NCI-H187 (cell line): ENCODE measurements at regions not wholly inside any gene's neighbourhood (a gene's known extent, or its start where the extent isn't known, plus 50 kb on each side); places are given as distances from the start of the nearest gene placed in this dataset.
"Not testable (repeated sequence)": the region's sequence is repeated elsewhere in the genome, so short reads cannot be mapped to it uniquely, and the experiment has no call there.

Experiments used
- DNase-seq, 2 experiments: peaks; one replicate each; lab custom pipeline; 2025; lab: John Stamatoyannopoulos, UW

DNA sequence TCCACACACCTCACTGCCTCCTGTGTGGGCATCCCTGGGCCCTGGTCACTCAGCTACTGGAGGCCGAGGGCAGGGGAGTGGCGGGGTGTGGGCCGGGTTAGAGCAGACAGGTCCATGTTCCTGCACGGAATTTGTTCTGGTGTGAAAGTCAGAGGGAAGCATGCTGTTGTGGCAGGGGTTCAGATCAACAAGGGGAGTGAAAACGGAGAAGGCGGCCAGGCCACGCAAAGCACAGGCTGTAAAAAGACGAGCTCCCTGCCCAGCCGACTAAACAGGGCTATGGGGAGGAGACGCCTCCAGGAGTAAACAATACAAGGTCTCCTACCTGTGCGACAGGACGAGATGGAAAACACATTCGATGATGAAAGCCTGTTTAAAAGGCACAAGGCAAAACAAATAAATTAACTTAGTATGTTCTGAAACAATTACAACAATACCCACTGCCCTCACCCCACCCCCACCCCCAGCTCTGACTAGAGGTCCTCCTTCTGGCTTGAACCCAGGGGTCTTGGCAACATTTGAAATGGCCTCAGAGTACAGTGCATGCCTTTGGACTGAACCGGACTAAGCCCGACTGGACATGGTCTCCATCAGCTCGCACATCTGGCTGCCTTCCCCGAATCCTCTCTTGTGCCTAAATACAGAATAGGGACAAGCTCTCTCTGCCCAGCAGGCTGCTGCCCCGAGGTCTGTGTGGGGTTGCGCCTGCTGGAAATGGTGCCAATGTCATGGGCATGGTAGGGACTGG lies 274.9 kb upstream of the DIO3 start:
- no peak for DNase-seq

GRCh38 chr14:101288436-101289229 lies 272.7 kb upstream of the DIO3 start:
- no peak for DNase-seq

GRCh38 chr14:101289230-101289690 lies 272.0 kb upstream of the DIO3 start:
- DNase-seq = no peak

- DNase-seq = no peak
These were observed 271.4 kb upstream of the DIO3 start for GRCh38 chr14:101289911-101290310.

- no peak for DNase-seq
These were observed 270.7 kb upstream of the DIO3 start for GRCh38 chr14:101290611-101291010.

DNA sequence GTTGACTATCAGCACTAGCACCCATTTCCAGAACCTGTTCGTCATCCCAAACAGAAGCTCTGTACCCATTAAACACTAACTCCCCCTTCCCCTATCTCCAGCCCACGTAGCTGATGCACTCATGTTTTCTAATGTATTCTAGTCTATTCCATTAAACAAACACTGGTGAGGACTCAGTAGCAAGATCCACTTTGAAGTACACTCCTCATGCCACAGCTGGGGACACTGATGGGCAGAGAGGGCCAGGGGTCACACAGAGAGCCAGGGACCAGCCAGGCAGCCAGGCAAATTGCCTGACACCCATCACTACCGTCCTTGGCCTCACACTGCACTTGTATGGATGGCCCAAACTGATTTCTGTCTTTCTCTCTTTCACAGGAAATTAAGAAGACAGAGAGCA lies 269.9 kb upstream of the DIO3 start:
- no peak for DNase-seq

GRCh38 chr14:101292448-101292847 lies 268.8 kb upstream of the DIO3 start:
- no peak for DNase-seq

DNA sequence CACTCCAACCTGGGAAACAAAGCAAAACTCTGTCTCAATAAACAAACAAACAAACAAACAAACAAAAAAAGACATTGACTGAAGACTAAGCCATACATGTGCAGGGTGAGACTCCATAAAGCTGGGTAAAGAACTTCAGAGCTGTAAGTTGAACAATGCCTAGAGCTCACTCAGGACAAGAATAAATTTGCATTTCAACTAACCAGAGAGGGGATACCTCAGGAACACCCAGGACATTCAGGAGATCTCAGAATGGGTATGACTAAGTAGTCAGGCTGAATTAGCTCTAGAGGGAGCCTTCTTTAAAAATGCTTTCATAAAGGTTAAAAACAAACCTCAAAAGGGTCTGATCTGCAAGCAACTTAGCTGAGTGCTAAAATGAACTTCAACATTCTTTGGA lies 267.7 kb upstream of the DIO3 start:
- DNase-seq = no peak

- DNase-seq = no peak
These were observed 267.2 kb upstream of the DIO3 start for GRCh38 chr14:101294136-101294535.

DNA sequence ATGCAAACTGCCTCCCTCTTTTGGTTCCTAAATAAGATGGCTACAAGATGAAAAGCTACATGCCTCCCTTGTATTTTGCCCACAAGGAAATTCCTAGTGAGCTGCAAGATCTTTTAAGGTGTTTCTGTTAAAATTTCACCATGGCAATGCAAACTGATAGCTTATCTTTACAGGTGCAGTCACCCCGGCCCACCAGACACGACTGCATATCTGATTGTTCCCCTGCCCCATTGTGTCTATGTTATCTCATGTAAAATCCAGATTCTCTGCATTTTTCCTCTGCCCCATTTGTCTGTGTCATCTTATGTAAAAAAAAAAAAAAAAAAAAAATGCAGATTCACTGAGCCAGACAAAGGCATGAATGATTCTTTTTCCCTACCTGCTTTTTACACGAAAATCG lies 261.5 kb upstream of the DIO3 start:
- not testable (repeated sequence) for DNase-seq

DNA sequence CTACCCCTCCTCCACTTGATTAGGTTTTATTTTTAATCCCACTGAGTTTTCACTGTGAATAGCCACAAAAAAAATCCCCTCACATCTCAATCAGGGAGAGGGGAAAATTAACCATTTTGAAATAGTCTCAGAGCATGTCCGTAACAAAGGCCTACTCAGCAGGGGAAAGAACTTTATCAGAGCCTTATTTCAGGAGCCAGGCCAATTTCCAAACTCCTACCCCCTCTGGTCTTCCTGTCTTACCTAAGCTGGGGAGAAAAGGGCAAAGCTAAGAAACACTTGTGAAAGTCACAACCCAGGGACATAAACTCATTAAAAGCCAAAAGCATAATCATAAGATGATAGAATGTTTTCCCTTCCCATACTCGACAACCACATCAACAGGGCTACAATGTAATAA lies 260.3 kb upstream of the DIO3 start:
- no peak for DNase-seq

- not testable (repeated sequence) for DNase-seq
These were observed 254.1 kb upstream of the DIO3 start for GRCh38 chr14:101307162-101307561.

- not testable (repeated sequence) for DNase-seq
These were observed 250.1 kb upstream of the DIO3 start for GRCh38 chr14:101311186-101311585.

- DNase-seq = no peak
These were observed 248.0 kb upstream of the DIO3 start for GRCh38 chr14:101313268-101313667.

DNA sequence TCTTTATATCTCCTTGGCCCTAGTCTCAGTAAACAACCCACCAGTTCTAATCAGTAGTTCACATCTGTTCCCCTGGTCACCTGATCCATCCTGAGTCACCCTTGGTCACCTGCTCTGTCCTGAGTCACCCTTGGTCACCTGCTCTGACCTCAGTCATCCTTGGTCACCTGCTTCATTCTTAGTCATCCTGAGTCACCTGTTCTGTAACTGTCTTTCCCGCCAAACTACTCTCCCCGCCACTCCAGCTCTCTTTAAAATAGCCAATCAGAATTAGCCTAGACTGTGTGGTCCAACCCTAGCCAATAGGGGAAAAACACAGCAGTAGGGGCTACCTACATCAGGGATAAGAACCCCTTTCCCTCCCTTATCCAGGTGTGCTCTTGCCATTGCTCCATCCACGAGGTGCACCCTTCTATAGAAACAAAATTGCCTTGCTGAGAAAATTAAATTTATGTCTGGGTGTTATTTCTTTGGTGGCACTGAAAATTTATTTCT lies 245.4 kb upstream of the DIO3 start:
- DNase-seq = no peak

- no peak for DNase-seq
These were observed 243.0 kb upstream of the DIO3 start for GRCh38 chr14:101318271-101318670.

DNA sequence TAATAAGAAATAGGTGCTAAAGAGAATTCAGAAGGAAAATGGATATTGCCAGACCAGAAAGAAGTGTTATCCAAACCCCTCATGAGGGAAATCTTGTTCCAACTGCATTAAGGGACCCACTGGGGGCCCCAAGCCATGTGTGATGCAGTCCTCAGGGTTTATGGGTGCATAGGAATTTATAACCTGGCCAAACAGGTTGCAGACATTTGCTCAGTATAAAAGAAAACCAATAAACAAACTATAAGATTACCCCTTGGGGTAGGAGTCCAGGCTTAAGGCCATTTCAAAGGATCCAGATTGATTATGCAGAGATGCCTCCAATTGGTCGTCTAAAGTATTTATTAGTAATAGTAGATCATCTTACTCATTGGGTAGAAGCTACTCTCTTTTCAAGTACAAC lies 240.9 kb upstream of the DIO3 start:
- no peak for DNase-seq

- no peak for DNase-seq
These were observed 239.1 kb upstream of the DIO3 start for GRCh38 chr14:101322223-101322622.

DNA sequence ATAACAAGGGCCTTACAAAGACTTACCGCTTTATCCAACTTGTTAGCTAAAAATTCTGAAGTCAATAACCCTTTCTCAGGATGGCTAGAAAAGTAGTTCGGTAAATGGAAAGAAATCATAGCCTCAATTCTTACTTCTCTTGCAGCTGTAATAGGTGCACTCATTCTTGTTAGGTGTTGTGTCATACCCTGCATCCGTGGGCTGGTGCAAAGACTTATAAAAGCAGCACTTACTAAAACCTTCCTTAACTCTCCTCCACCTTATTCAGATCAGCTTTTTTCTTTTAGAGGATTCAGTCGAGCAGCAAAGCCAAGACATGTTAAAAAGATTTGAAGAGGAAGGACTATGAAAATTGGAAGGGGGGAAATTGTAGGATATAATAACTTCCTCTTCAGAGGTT lies 238.2 kb upstream of the DIO3 start:
- no peak for DNase-seq

DNA sequence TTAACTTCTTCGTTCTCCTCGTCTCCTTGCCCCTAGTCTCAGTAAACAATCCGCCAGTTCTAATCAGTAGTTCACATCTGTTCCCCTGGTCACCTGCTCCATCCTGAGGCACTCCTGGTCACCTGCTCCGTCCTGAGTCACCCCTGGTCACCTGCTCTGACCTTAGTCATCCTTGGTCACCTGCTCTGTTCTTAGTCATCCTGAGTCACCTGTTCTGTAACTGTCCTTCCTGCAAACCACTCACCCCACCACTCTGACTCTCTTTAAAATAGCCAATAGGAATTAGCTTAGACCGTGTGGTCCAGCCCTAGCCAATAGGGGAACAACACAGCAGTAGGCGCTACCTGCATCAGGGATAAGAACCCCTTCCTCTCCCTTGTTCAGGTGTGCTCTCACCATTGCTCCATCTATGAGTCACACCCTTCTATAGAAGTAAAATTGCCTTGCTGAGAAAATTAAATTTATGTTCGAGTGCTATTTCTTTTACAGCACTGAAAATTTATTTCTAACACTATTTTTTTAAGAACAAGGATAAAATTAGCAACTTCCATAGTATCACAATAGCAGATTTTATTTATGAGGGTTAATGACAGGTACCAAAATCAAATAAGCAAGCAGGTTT lies 237.6 kb upstream of the DIO3 start:
- not testable (repeated sequence) for DNase-seq

DNA sequence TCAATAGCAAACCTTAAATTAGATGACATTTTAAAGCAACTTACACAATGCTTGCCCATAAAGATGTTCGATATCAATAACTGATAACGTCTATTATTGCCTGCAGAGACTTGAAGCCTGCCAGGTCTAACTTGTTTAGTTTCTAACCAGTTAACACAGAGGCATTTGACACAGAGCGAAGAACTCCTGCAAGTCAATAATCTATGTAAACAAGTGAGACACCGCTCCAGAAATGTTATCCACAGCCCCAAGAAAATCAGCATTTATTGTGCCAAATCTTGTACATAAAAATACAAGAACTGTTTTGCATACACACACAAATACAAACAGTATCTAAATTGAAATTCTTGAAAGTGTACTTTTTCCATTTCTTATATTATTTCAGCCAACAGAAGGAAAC lies 236.0 kb upstream of the DIO3 start:
- no peak for DNase-seq

DNA sequence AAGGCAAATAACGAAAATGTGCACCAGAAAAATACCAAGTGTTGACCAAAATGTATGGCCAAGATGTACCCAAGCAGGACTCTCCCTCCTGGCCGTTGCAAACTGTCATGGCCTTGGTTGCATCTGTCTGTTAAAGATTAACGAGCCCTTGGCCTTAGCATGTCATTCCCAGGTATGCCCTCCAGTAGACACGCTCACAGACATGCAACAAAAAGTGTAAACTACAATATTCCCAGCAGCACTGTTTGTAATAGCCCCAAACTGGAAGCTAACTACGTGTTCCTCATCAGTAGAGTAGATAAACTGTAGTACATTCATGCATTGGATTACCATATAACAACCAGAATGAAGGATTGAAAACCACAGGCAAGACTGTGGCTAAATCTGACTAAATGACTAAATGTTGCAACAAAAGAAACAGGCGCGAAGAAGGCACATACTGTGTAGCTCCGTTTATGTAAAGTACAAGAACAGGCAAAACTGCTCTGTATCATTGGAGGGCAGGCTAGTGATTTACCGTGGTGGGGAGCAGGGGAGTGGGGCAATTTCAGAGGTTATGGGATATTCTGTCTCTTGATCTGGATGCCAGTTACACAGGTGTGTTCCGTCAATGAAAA lies 232.8 kb upstream of the DIO3 start:
- DNase-seq = no peak
